Colonic mucosa (tissue), 4 donors: ENCODE measurements at regions not wholly inside any gene's neighbourhood (a gene's known extent, or its start where the extent isn't known, plus 50 kb on each side); places are given as distances from the start of the nearest gene placed in this dataset.

Experiments
- DNase-seq: peaks from one replicate; pipeline ENCODE4 v3.0.0-alpha.2; 2020
- H3K27ac ChIP-seq: fragments of 200-600 bp; one replicate; pipeline ENCODE4 v1.8.0; 2021
- H3K27me3 ChIP-seq: fragments of 200-600 bp; one replicate; pipeline ENCODE4 v1.8.0; 2021
- H3K36me3 ChIP-seq: fragments of 200-600 bp; one replicate; pipeline ENCODE4 v1.8.0; 2021
- H3K4me1 ChIP-seq: fragments of 200-600 bp; one replicate; pipeline ENCODE4 v1.8.0; 2021; ENCODE audit warnings: mild to moderate bottlenecking
- H3K4me3 ChIP-seq: fragments of 200-600 bp; one replicate; pipeline ENCODE4 v1.8.0; 2021
- H3K9ac ChIP-seq, 2 donors: one replicate each; pipeline ENCODE4 v1.7.0; 2013; ENCODE audit warnings: control low read depth in 2 of 2, low read depth in 2 of 2, low read length in 2 of 2
- H3K9me3 ChIP-seq: fragments of 200-600 bp; one replicate; pipeline ENCODE4 v1.8.0; 2021
- CTCF ChIP-seq: fragments of 200-600 bp; IDR thresholded peaks from one replicate; pipeline ENCODE4 v1.8.0; 2022; ENCODE audit warnings: antibody characterized with exemption, mild to moderate bottlenecking
- intact Hi-C: fragments of 100-400 bp; cut with DNase I; formaldehyde crosslinking; loops from one replicate; pipeline ENCODE4 v1.14.1; 2022
- donor health status: healthy.
- donor health status: DM: no; HTN: no; CAD: no.
- donor health status: DM: no; HTN: no; CAD: no.

GRCh38 chr6:88366672-88367071, 200.5 kb upstream of the CNR1 start:
- no peak overlapping the region for H3K4me3 ChIP-seq
- H3K9me3 ChIP-seq: no peaks in the 10 kb centered on the region
- H3K9ac ChIP-seq: no peak overlapping the region
- intact Hi-C loops: no loop called here
- no peaks in the 10 kb centered on the region for H3K27me3 ChIP-seq
- H3K4me1 ChIP-seq: no peaks in the 10 kb centered on the region
- H3K36me3 ChIP-seq: no peaks in the 10 kb centered on the region
- no peak for TF ChIP-seq CTCF
- no peak for DNase-seq
- H3K27ac ChIP-seq: no peak overlapping the region

- intact Hi-C loops: no loop called here
- no peak for DNase-seq
- no peaks in the 10 kb centered on the region for H3K9me3 ChIP-seq
- TF ChIP-seq CTCF: no peak
- H3K4me3 ChIP-seq: no peak overlapping the region
- no peaks in the 10 kb centered on the region for H3K27me3 ChIP-seq
- no peak overlapping the region for H3K27ac ChIP-seq
- no peaks in the 10 kb centered on the region for H3K4me1 ChIP-seq
- H3K9ac ChIP-seq: no peak overlapping the region
- no peaks in the 10 kb centered on the region for H3K36me3 ChIP-seq
These were observed 199.5 kb upstream of the CNR1 start for GRCh38 chr6:88365656-88366055.

- intact Hi-C loops: no loop called here
- TF ChIP-seq CTCF: no peak
- DNase-seq: no peak
- H3K9me3 ChIP-seq: no peaks in the 10 kb centered on the region
- no peak overlapping the region for H3K9ac ChIP-seq
- H3K27me3 ChIP-seq: no peaks in the 10 kb centered on the region
- no peak overlapping the region for H3K4me3 ChIP-seq
- H3K36me3 ChIP-seq: no peaks in the 10 kb centered on the region
- H3K27ac ChIP-seq: no peak overlapping the region
- no peaks in the 10 kb centered on the region for H3K4me1 ChIP-seq
These were observed 199.1 kb upstream of the CNR1 start for GRCh38 chr6:88365230-88365629.

GRCh38 chr6:88361754-88362153, 195.6 kb upstream of the CNR1 start:
- H3K36me3 ChIP-seq: no peaks in the 10 kb centered on the region
- H3K4me3 ChIP-seq: no peak overlapping the region
- TF ChIP-seq CTCF: no peak
- no peaks in the 10 kb centered on the region for H3K27me3 ChIP-seq
- intact Hi-C loops: no loop called here
- H3K9me3 ChIP-seq: no peaks in the 10 kb centered on the region
- H3K4me1 ChIP-seq: no peaks in the 10 kb centered on the region
- no peak overlapping the region for H3K9ac ChIP-seq
- no peak overlapping the region for H3K27ac ChIP-seq
- DNase-seq: no peak

GRCh38 chr6:88361298-88361697, 195.2 kb upstream of the CNR1 start:
- DNase-seq: no peak
- no peak overlapping the region for H3K4me3 ChIP-seq
- TF ChIP-seq CTCF: no peak
- H3K27ac ChIP-seq: no peak overlapping the region
- intact Hi-C loops: no loop called here
- H3K4me1 ChIP-seq: no peaks in the 10 kb centered on the region
- H3K9me3 ChIP-seq: no peaks in the 10 kb centered on the region
- no peak overlapping the region for H3K9ac ChIP-seq
- no peaks in the 10 kb centered on the region for H3K36me3 ChIP-seq
- no peaks in the 10 kb centered on the region for H3K27me3 ChIP-seq

- Histone ChIP-seq H3K9ac (no peak overlapping the region), H3K4me1 (no peaks in the 10 kb centered on the region), H3K36me3 (no peaks in the 10 kb centered on the region), H3K4me3 (no peak overlapping the region), H3K27me3 (no peaks in the 10 kb centered on the region), H3K27ac (no peak overlapping the region), H3K9me3 (no peaks in the 10 kb centered on the region)
- intact Hi-C loops: no loop called here
- no peak for DNase-seq
- TF ChIP-seq CTCF: no peak
These were observed 194.2 kb upstream of the CNR1 start for GRCh38 chr6:88360203-88360797.
